ENCODE measurements at regions not wholly inside any gene's neighbourhood (a gene's known extent, or its start where the extent isn't known, plus 50 kb on each side); places are given as distances from the start of the nearest gene placed in this dataset.
A peak's percentile ranks its signal among the peaks of the same experiment; 100 is the strongest.
"Not testable (repeated sequence)": the region's sequence is repeated elsewhere in the genome, so short reads cannot be mapped to it uniquely, and the experiment has no call there.

DNA sequence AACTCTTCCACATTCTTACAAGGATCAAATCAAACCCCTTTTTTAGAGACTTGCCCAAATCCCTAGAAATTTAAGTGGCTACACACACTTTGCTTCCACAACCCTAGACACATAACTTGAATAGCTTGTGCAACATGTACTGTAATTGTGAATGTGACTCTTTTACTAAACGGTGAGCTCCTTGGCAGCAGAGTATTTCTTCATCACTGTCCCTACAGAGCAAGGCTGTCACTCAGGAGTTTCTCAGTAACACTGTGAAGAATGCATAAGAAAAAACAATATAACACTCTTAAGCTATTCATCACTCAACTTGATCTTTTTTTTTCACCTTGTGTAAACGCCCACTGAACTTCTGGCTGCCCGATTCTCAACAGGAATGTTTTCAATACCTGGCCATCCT is 53.8 kb upstream of the ADAMTS18 start:
- DNase-seq: no peak

DNA sequence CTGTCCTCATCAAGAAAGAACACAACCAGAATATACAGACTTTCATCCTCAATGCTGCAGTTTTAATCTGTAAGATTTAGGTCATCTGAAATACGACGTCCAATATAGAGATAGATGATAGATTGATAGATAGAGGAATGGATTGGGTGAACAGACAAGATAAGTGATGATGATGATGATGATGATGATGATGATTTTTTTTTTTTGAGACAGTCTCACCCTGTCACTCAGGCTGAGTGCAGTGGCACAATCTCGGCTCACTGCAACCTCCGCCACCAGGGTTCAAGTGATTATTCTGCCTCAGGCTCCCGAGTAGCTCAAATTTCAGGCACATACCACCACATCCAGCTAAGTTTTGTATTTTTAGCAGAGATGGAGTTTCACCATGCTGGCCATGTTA is 56.3 kb upstream of the ADAMTS18 start:
- DNase-seq: no peak

- no peak for DNase-seq
These were observed 62.1 kb upstream of the ADAMTS18 start for GRCh38 chr16:77496934-77497333.

GRCh38 chr16:77499373-77500285 is 64.8 kb upstream of the ADAMTS18 start:
- no peak for DNase-seq

DNA sequence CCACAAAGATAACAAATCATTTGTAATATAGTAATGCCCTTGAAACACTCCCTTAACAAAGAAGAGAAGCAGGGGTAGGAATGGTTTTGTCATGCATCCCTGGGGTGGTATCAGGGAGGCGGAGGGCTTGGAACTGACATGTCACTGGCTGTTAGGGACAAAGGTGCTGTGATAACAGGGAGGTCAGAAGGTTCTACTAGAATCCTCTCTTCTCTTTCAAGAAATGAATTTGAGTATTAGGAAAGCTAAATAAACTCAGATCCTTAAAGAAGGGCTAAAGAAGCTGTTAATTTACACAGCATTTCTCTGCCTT is 65.4 kb upstream of the ADAMTS18 start:
- no peak for DNase-seq

- DNase-seq: no peak
These were observed 66.3 kb upstream of the ADAMTS18 start for GRCh38 chr16:77500934-77501664.

DNA sequence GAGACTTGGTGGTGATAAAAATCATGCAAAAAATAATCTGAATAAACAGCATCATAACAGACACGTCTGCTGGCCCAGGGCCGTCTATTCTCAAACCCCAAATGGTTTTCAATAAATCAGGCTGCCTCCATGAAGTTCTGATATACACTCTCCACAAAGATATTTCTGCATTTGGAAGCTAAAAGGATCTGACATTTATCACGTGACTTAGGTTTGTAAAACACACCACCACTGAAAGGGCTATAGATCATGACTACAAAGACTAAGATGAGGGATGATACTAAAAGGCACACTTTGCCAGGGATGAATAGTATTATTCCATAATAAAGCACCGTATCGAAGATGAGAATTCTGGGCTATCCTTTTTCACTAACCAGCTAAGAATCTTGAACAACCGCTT is 67.6 kb upstream of the ADAMTS18 start:
- DNase-seq: no peak

GRCh38 chr16:77506492-77506891 is 71.7 kb upstream of the ADAMTS18 start:
- not testable (repeated sequence) for DNase-seq

DNA sequence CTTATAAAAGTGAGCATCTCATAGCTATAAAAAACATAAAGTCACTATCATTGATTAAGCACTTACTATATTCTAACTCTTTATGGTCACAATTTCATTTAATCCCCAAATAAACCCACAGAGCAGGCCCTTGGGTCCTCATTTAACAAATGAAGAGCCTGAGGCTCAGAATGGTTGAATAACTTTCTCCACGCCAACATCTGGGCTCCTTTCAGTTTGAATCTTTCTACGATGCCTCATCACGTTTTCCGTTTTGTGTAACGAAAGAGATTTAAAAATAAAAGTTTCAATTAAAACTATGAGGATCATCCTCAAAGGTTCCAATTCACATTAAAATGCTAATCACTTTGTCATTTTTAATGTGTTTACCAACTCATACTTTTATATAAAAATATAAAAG is 74.2 kb upstream of the ADAMTS18 start:
- no peak for DNase-seq

DNA sequence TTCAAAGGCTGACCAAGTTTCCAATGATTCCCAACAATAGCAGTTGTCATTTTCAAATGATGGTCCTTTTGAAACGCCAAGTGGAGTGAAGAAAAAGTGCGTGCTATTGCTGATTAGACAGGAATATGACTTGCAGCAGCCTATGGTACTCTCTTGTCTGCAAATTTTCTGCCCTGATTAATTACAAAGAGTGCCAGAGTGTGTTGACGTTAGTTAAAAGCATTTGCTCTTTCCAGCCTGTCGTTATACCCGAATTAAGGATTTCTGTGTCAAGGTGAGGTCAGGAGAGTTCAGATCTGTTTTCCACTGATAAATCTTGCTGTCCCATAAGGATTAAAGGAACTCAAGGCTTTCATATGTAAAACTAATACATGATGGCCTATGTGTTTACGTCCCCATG is 75.0 kb upstream of the ADAMTS18 start:
- no peak for DNase-seq

GRCh38 chr16:77511053-77511452 is 76.2 kb upstream of the ADAMTS18 start:
- DNase-seq: no peak

DNA sequence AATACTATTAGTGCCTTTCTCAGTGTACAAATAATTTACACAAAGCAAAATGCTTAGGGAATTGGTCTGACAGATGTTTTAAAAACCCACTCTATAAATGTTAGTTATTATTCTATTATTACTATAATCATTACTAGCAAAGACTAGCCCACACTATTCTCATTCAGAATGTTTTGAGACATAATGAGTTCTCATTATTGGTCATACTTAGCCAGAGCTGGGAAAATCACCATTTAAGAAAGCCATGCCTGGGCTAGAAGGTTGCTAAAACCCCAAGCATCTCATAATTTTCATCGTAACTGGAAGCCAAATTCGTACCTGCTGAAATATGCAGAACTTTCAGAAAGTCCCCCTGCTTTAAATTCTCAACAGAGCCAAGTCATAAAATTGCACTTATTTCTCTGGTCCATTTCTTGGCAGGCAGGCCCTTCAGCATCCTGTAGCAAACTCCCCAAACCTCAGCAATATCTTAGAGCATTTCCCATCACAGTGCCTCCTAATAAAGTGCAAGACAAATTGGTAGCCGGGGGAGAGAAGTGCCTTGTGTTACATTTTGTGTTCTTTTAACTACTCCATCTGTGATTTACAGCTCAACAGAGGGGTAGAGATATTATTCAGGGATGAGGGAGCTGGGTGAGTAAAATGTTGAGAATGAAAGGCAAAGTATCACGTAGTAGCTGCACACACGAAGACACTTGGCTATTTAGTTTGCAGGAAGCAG is 79.8 kb upstream of the ADAMTS18 start:
- DNase-seq: no peak

DNA sequence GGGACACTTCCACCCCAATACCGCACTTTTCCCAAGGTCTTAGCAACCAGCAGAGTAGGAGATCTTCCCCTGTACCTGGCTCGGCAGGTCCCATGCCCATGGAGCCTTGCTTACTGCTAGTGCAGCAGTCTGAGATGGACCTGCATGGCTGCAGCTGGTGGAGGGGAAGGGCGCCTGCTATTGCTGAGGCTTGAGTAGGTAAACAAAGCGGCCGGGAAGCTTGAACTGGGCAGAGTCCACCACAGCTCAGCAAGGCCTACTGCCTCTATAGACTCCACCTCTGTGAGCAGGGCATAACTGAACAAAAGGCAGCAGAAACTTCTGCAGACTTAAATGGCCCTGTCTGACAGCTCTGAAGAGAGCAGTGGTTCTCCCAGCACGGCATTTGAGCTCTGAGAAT is 90.4 kb upstream of the ADAMTS18 start:
- not testable (repeated sequence) for DNase-seq

DNA sequence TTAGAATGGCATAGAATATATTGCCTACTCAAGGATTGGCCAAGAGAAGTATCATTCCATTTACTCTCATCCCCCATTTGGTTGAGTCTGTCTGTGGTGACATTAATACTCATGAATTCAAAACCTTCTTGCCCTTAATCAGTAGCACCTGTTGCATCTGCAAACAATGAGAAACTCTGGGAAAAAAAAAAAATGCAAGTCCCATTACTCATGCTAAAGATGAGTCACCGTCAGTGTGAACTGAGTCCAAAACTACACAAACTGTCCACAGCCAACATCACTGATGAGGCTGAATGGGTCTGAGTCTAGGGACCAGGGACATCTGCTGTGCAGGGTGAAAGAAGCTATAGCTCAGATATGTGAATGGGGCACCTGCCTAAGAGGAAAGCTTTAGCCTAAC is 96.9 kb upstream of the ADAMTS18 start:
- no peak for DNase-seq

- DNase-seq: no peak
These were observed 102.0 kb upstream of the ADAMTS18 start for GRCh38 chr16:77536809-77537208.

GRCh38 chr16:77539421-77540034 is 104.7 kb upstream of the ADAMTS18 start:
- no peak for DNase-seq

- peak; percentile 57 for DNase-seq
These were observed 105.8 kb upstream of the ADAMTS18 start for GRCh38 chr16:77540646-77541045.

DNA sequence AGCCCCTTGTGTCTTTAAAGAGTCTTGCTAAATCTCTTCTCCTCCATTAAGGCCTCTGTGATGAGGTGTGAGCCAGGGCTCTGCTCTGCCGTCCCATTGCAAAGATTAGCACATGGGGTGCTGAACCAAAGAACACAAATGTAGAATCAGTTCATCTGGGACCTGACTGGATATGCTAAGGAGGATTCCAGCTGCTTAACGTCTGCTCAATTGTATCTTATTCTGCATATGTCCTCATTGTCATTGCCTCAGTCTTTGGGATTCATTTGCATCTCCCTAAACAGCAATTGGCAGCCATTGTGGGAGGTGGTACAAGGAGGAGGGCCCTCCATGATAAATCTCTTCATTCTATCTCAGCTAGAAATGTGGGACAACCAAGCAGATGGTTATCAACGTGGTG is 106.3 kb upstream of the ADAMTS18 start:
- DNase-seq: no peak

DNA sequence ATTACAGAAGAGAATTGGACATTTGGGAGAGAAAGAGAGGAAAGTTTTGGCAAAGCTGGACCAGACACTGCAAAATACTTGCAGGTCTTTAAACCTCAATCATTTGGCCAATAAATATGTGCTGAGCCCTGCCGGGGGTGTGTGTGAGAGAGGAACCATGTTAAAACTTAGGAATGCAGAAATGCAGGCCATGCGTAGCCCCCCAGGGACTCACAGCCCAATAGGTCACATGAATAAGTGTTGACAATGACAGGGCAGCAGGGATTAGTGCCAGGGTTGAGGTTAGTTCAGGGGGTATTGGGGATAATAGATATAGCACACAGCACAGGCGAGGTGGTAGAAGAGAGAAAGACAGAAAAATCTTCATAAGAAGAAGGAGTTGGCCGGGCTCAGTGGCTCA is 113.3 kb upstream of the ADAMTS18 start:
- no peak for DNase-seq

GRCh38 chr16:77548766-77549165 is 113.9 kb upstream of the ADAMTS18 start:
- DNase-seq: no peak

DNA sequence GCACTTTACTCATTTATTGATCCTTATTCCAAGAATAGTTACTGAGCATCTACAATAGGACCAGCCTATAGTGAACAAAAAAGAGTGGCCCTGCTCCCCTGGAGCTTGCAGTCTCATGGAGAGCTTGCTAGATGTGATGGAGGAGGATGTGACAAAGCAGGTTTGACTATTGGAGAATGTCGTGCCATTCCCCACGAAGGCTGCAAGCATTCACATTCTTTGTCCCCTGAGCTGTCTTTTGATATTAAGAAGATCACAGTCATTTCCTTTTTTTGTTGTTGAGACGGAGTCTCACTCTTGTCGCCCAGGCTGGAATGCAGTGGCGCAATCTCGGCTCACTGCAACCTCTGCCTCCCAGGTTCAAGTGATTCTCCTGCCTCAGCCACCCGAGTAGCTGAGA is 115.0 kb upstream of the ADAMTS18 start:
- no peak for DNase-seq

DNA sequence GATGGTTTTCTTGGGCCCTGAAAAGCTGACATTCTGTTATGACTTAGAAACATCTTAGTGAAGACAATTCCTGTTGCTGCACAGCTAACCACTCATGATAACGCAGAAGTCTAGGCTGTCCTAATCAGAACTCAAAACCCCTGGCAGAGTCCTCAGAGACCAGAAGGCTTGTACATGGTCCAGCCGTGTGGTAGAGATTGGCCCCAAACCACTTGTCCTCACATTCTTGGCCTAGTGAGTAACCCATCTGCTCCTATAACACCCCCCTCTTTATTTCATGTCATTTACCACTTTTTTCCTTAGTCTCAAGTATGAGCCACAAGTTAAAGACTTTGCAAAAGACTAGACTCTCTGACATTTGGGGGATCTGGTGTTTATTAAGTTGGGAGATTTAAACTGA is 116.5 kb upstream of the ADAMTS18 start:
- DNase-seq: no peak

DNA sequence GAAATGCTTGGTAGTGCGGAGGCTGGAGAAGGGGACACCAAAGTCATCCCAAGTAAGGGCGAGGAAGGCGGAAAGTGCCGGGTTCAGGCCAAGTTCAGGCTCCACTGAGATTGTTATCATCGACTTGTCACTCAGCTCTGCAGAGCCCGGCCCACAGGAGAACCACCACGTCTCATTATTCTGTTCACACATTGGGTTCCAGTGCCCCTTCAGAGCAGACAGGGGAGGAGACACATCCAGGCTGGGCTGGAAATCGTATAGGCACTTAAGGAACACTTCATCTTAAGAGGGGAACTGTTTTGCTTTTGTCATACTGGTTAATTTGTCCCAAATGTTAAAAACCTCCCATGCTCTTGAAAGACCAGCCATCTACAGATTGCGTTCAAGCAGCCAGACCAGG is 118.3 kb upstream of the ADAMTS18 start:
- DNase-seq: no peak

All from NCI-H2107 (cell line).